Naive B cell (primary cell): ENCODE measurements at regions not wholly inside any gene's neighbourhood (a gene's known extent, or its start where the extent isn't known, plus 50 kb on each side); places are given as distances from the start of the nearest gene placed in this dataset.

Experiments used
- ATAC-seq, 2 donors: fragments of 150-1000 bp; cut with Tn5 transposase; 2 replicates each; pipeline ENCODE4 v1.10.0; 2021; ENCODE audit warnings: low read depth in 2 of 2, mild to moderate bottlenecking in 2 of 2, moderate library complexity in 2 of 2
- DNase-seq: peaks from one replicate; pipeline ENCODE4 v3.0.0; 2022
- H3K27ac Mint-ChIP-seq, 6 donors: one replicate each; pipeline ENCODE4 v1.8.0; 2020 to 2022; ENCODE audit warnings: mild to moderate bottlenecking in 6 of 6, mixed read lengths in 6 of 6, moderate library complexity in 5 of 6, inconsistent platforms in 2 of 6
- H3K27me3 Mint-ChIP-seq, 3 donors: one replicate each; pipeline ENCODE4 v1.8.0; 2021 to 2022; ENCODE audit warnings: mixed read lengths in 3 of 3, mild to moderate bottlenecking in 1 of 3
- H3K36me3 Mint-ChIP-seq, 2 donors: one replicate each; pipeline ENCODE4 v1.8.0; 2020 to 2022; ENCODE audit warnings: mixed read lengths in 2 of 2, inconsistent platforms in 1 of 2, mild to moderate bottlenecking in 1 of 2
- H3K4me1 Mint-ChIP-seq, 3 donors: one replicate each; pipeline ENCODE4 v1.8.0; 2020 to 2022; ENCODE audit warnings: mixed read lengths in 3 of 3, inconsistent platforms in 1 of 3, mild to moderate bottlenecking in 1 of 3, moderate library complexity in 1 of 3
- H3K4me3 Mint-ChIP-seq, 8 donors: one replicate each; pipeline ENCODE4 v1.8.0; 2020 to 2022; ENCODE audit warnings: mild to moderate bottlenecking in 8 of 8, mixed read lengths in 8 of 8, moderate library complexity in 8 of 8, inconsistent platforms in 2 of 8
- H3K9me3 Mint-ChIP-seq, 7 donors: one replicate each; pipeline ENCODE4 v1.8.0; 2020 to 2022; ENCODE audit warnings: mixed read lengths in 7 of 7, mild to moderate bottlenecking in 5 of 7, inconsistent platforms in 2 of 7, moderate library complexity in 1 of 7

DNA sequence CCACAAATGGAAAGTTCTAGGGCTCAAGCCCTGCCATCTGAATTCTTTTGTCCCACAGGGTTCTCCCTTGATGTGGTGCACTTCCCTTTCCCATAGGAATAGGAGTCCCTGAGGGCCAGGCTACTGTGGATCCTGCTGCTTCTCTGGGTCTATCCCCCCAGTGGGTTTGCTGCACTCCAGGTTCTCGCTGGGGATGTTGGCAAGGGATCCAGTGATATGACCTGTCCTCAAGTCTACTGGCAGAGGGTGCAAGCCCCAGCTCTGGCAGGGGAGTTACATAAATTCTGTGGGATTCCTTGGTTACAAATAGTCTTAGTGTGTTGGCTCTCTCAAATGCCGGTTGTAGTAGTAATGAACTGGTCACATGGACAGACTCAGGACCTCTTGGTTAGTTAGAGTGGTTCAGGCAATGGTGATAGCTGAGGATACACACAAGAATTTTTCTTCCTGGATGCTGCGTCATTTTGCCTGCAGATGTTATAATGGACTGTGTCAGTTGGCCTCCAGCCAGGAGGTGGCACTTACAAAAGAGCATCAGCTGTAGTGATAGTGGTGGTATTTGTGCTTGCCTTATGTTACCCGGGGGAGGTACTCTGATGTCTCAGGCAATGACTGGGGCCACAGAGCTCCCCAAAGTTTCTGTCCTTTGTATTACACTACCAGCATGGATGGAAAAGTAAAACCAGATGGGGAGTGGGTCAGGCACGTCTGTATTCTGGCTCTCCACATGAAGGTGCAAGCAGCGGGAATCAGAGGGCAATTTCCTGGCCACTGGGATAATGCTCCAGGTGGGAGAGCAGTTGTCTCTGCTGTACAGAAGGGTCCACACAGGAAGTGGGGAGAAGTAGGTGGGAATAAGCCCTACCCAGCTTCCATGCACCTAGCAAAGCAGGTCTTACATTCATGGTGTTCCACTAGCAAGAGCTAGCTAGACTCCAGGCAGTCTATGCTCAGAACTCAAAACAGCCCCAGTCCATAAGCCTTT, 267.9 kb downstream of the SOX11 start:
- peaks cover 3 to 15% (median 9%) of the 10 kb centered on the region in 7 donors for H3K9me3 Mint-ChIP-seq
- H3K4me1 Mint-ChIP-seq = no peaks in the 10 kb centered on the region
- no peak overlapping the region for H3K4me3 Mint-ChIP-seq
- DNase-seq = no peak
- no peak for ATAC-seq
- peaks cover 0 to 9% (median 0%) of the 10 kb centered on the region in 3 donors for H3K27me3 Mint-ChIP-seq
- no peak overlapping the region for H3K27ac Mint-ChIP-seq
- H3K36me3 Mint-ChIP-seq = no peaks in the 10 kb centered on the region

DNA sequence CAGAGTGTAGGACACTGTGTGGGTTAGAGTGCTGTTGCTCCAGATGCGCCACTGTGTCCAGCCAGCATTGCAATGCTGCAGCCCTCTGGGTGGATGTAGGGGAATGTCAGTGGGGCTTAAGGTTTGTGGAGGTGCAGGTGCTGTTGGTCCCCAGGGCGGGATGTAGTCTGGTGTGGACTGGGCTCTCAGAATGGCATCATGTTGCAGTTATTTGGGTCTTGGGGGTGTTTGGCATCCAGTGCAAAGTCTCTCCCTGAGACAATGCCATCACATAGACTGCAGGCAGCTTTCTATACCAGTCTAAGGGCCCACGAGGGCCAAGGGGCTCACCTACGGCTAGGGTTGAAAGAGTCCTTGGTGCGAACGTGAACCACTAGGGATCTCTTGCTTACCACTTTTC, 275.3 kb downstream of the SOX11 start:
- Mint-ChIP-seq H3K27ac (no peak overlapping the region), H3K9me3 (peaks cover 0 to 10% (median 5%) of the 10 kb centered on the region in 7 donors), H3K36me3 (no peaks in the 10 kb centered on the region), H3K4me1 (no peaks in the 10 kb centered on the region), H3K27me3 (peaks cover 0 to 7% (median 0%) of the 10 kb centered on the region in 3 donors), H3K4me3 (no peak overlapping the region)
- DNase-seq (no peak), ATAC-seq (no peak)

DNA sequence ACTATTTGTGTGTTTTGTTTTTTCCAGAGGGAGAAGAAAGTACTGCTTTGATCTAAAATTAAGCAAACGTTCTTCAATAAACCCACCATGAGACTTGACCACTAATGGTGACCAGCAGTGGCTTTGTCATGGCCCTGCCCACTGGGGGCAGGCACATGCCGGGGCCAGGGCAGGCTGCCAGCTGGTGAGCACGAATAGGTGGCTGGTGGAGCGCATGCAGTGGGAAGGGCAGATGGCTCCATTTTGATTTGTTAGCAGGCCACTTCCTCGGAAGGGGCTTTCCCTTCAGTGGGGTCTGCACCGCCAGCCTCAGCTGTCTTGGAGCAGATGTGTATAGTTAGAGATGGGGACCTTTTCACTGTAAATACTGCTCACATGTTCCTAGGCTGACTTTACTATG, 277.1 kb downstream of the SOX11 start:
- no peak overlapping the region for H3K4me3 Mint-ChIP-seq
- DNase-seq (no peak), ATAC-seq (no peak)
- H3K4me1 Mint-ChIP-seq = no peaks in the 10 kb centered on the region
- no peak overlapping the region for H3K27ac Mint-ChIP-seq
- peaks cover 0 to 7% (median 0%) of the 10 kb centered on the region in 3 donors for H3K27me3 Mint-ChIP-seq
- peaks cover 0 to 7% (median 3%) of the 10 kb centered on the region in 7 donors for H3K9me3 Mint-ChIP-seq
- no peaks in the 10 kb centered on the region for H3K36me3 Mint-ChIP-seq

DNA sequence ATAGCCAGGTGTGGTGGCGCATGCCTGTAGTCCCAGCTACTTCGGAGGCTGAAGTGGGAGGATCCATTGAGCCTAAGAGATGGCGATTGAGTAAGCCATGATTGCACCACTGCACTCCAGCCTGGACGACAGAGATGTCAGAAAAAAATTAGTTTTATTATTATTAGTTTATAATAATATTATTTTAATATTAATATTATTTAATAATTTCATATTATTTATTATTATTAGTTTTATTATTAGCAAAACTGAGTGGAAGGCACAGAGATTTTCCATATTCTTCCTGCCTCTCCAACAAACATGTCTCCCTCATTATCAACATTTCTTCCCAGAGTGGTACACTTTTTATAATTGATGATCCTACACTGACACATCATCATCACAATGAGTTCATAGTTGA, 278.2 kb downstream of the SOX11 start:
- no peaks in the 10 kb centered on the region for H3K4me1 Mint-ChIP-seq
- ATAC-seq = no peak
- H3K36me3 Mint-ChIP-seq = no peaks in the 10 kb centered on the region
- H3K27me3 Mint-ChIP-seq = peaks cover 0 to 7% (median 0%) of the 10 kb centered on the region in 3 donors
- H3K27ac Mint-ChIP-seq = no peak overlapping the region
- H3K4me3 Mint-ChIP-seq = no peak overlapping the region
- DNase-seq = no peak
- H3K9me3 Mint-ChIP-seq = peaks cover 0 to 4% (median 2%) of the 10 kb centered on the region in 7 donors

DNA sequence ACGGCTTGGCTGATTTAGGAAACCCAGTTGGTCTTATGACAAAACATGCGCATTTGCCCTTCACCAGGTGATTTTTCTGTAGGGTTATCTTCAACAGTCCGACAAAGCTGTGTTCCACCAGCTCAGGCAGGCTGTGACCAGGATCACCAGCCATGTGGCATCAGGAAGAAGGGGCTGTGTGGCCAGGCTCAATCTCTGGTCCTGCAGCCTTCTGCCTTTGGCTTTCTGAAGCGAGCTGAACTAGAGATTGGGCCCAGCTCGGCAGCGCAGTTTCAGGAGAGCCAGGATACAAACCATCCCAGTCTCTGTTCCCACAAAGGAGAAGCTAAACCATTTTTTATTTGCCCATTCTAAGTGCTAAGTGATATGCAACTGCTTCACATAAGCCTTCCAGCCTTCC, 282.3 kb downstream of the SOX11 start:
- H3K36me3 Mint-ChIP-seq = no peaks in the 10 kb centered on the region
- H3K9me3 Mint-ChIP-seq = no peaks in the 10 kb centered on the region
- peaks cover 0 to 11% (median 6%) of the 10 kb centered on the region in 3 donors for H3K27me3 Mint-ChIP-seq
- no peak overlapping the region for H3K4me3 Mint-ChIP-seq
- H3K4me1 Mint-ChIP-seq = no peaks in the 10 kb centered on the region
- ATAC-seq (no peak), DNase-seq (no peak)
- peak overlapping the region in 1 of 6 donors; percentile 18 for H3K27ac Mint-ChIP-seq

DNA sequence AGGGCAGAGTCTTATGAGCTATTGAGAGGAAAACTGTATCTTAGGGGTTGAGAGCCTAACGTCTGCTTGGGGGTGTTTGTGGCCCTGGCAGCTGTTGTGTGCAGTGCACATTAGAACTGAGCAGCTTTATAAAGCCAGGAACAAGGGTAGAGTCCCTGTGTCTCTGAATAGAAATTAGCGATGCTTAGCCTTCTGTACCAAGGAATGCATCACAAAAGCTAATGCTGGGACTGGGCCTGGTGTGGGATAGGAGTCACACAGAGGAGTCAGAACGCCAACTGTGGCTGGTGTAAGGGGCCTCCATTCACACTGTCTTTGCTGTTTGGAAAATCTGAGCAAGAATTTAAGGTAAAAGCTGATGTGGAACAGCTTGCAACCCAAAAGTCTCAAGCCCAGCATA, 283.2 kb downstream of the SOX11 start:
- Mint-ChIP-seq H3K27me3 (peaks cover 0 to 12% (median 6%) of the 10 kb centered on the region in 3 donors), H3K27ac (no peak overlapping the region), H3K9me3 (no peaks in the 10 kb centered on the region), H3K4me3 (no peak overlapping the region), H3K36me3 (no peaks in the 10 kb centered on the region), H3K4me1 (no peaks in the 10 kb centered on the region)
- ATAC-seq (no peak), DNase-seq (no peak)

DNA sequence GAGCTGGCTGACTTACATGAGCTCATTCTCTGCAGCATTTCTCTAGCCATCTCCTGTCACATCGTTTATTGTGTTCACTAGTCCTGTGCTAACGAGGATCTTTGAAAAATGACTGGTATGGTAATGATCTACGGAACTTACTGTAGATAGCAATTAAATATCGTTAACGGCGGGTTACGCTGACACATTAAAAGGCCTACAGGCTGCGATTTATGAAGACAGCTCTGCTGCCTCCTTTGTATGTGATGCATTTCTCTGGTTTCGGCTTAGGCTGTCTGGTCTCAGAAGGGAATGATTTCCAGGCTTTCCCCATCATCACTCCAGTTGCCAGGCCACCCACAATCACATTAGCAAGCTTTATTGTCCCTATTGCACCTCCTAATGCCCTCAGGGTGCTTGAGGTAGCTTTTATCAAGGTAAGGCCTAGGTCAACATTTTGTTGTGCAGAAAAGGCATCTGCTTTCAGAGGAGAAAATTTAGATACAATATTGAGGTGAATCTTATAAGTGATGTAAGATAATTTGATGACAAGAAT, 284.4 kb downstream of the SOX11 start:
- H3K4me1 Mint-ChIP-seq = peaks cover 0 to 5% (median 0%) of the 10 kb centered on the region in 3 donors

DNA sequence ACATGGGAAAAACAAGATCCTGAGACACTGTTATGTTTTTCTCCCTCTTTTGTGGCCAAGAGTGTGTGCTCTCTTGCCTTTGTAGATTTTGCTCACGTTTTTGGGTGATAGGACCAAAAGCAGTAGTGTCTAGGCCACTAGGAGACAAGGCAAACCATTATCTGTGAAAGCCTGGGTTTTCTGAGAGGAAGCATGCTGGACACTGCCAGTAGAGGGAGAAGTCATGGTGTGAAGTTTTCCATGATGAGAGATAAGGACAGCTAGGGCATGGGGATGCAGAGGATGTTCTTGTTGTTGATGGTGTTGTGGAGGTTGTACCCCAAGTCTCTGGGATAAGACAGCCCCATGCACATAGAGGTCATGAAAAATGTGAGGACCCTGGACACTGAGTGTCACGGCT, 285.3 kb downstream of the SOX11 start:
- no peak for DNase-seq
- Mint-ChIP-seq H3K36me3 (no peaks in the 10 kb centered on the region), H3K4me3 (no peak overlapping the region), H3K27ac (no peak overlapping the region), H3K4me1 (peaks cover 0 to 7% (median 0%) of the 10 kb centered on the region in 3 donors), H3K27me3 (peaks cover 5 to 19% (median 6%) of the 10 kb centered on the region in 3 donors), H3K9me3 (no peaks in the 10 kb centered on the region)
- no peak for ATAC-seq

More for the DNA sequence above, 284.4 kb downstream of the SOX11 start:
- Mint-ChIP-seq H3K27me3 (peaks cover 5 to 16% (median 6%) of the 10 kb centered on the region in 3 donors), H3K27ac (no peak overlapping the region), H3K36me3 (no peaks in the 10 kb centered on the region), H3K9me3 (no peaks in the 10 kb centered on the region), H3K4me3 (no peak overlapping the region)
- DNase-seq (no peak), ATAC-seq (no peak)

DNA sequence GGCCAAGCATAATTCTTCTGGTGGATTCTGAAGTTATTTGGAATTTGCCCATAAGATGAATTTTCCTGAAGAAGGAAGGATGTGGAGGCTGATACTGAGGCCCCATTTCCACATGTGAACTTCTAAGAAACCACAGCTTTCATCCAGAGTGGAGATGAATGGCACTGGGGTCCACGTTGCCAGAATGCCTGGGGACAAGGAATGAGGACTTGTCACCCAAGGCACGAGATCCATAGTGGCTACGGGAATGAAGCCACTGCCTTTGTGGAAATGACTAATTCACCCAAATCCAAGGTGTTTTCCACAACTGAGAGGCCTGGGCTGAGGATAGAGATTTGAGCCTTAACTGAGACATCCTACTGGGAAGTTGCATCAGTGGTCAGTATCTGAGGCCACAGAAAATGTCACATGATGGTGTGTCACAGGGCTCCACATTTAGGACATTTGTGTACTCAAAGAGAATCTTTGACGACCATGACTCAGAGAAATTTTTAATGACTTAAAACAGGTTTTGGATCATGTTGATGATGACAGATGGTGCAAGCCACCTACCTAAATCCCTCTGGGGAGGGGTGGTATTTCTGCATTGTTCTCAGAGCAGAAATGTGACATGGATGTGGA, 286.1 kb downstream of the SOX11 start:
- ATAC-seq (no peak), DNase-seq (no peak)
- Mint-ChIP-seq H3K9me3 (peaks cover 0 to 1% (median 0%) of the 10 kb centered on the region in 7 donors), H3K4me3 (no peak overlapping the region), H3K4me1 (peaks cover 0 to 7% (median 0%) of the 10 kb centered on the region in 3 donors), H3K27me3 (peaks cover 5 to 25% (median 6%) of the 10 kb centered on the region in 3 donors), H3K27ac (no peak overlapping the region), H3K36me3 (no peaks in the 10 kb centered on the region)

DNA sequence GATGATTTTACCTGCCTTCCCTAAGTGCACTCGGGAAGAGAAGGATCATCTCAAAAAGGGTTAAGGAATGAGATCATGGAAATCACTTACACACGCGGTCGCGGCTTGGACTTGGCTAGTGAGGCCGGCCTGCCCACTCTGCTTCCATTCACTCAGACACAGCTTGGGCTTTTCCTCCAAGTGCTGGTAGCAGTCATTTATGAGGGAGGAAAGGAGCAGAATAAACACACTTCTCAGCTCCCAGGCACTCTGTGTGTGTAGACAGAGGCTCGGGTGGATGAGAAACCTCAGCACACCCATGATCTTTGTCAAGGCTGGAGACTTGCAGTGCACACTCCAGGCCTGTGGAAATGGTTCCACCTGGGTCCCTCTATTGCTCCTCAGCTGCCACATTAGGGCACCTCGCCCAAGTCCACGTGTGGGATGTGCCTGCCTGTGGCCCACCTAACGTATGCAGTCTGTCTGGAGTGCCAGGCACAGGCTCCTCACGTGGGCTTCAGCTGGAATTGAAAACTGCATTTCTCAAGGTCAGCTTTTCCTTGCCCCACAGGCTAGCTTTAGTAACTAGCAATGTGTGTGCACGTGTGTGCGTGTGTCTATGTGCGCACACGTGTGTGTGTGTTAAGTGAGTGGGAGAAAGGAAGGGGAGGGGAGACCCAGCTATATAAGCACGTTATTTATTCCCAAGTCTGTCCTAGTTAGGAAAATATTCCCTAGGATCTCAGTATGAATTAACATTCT, 288.4 kb downstream of the SOX11 start:
- Mint-ChIP-seq H3K4me1 (peaks cover 0 to 7% (median 0%) of the 10 kb centered on the region in 3 donors), H3K36me3 (no peaks in the 10 kb centered on the region), H3K27ac (no peak overlapping the region), H3K9me3 (peaks cover 0 to 1% (median 0%) of the 10 kb centered on the region in 7 donors), H3K27me3 (peaks cover 5 to 25% (median 6%) of the 10 kb centered on the region in 3 donors), H3K4me3 (no peak overlapping the region)
- ATAC-seq = no peak
- DNase-seq = no peak

DNA sequence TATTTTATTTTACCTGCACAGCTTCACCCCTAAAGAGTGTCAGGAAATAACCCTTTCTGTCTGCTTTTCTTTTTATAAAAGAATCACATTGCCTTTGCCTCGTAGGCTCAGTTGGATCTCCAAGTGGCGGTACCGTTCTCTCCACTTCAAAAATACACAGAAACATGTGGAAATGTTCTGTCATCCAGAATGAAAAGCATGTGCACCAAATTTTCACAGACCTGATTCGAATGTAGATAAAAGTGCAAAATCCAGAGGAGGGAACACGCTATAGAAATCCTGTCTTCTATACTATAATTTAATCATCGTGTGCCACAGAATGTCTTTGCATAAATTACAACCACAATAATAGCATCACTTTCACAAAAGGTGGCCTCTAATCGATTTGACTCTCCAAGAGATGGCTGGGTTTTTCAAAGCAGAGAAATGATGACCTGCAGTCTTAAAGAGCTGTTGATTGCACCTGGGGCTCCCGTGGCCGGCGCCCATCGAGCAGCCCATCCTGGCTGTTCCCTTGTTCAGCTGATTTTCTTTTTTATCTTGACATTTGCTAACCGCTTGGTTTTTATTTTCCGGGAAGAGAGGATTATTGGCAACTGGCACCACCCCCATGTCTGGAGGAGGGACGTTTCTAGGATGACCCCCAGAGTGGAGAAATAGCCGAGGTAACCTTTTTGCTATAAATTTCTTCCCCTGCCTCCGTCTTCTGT, 290.2 kb downstream of the SOX11 start:
- Mint-ChIP-seq H3K4me1 (peaks cover 0 to 7% (median 0%) of the 10 kb centered on the region in 3 donors), H3K27ac (no peak overlapping the region), H3K4me3 (no peak overlapping the region), H3K36me3 (no peaks in the 10 kb centered on the region), H3K27me3 (peaks cover 5 to 25% (median 6%) of the 10 kb centered on the region in 3 donors), H3K9me3 (peaks cover 0 to 1% (median 0%) of the 10 kb centered on the region in 7 donors)
- ATAC-seq (no peak), DNase-seq (no peak)

DNA sequence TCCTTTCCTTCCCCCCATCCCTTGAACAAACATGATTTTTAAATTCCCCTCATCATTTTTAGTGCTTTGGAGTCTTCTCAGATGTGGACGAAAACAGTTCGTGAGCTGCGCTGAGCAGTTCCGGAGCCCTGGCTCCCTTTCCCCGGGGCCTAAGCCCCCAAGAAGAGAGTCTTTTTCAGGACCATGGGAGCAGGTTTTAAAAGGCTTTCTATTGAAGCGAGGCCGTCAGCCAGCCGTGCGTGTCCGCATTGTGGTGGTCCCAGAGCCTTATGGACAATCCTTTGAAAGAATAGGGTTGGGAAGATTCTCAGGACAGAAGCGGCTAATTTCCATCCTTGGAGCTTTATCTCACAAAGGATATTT, 290.7 kb downstream of the SOX11 start:
- DNase-seq (no peak), ATAC-seq (no peak)
- no peaks in the 10 kb centered on the region for H3K36me3 Mint-ChIP-seq
- peaks cover 0 to 1% (median 0%) of the 10 kb centered on the region in 7 donors for H3K9me3 Mint-ChIP-seq
- peaks cover 5 to 25% (median 6%) of the 10 kb centered on the region in 3 donors for H3K27me3 Mint-ChIP-seq
- H3K4me3 Mint-ChIP-seq = no peak overlapping the region
- peaks cover 0 to 7% (median 0%) of the 10 kb centered on the region in 3 donors for H3K4me1 Mint-ChIP-seq
- H3K27ac Mint-ChIP-seq = no peak overlapping the region
